GM18861 (cell line): ENCODE measurements at regions not wholly inside any gene's neighbourhood (a gene's known extent, or its start where the extent isn't known, plus 50 kb on each side); places are given as distances from the start of the nearest gene placed in this dataset.

Experiments
- ATAC-seq: cut with Tn5 transposase; IDR thresholded peaks from one replicate; pipeline ENCODE4 v1.9.1; 2021; ENCODE audit not compliant: unreplicated experiment

GRCh38 chr9:126235336-126236243 lies 91.0 kb upstream of the MVB12B start:
- ATAC-seq: no peak

DNA sequence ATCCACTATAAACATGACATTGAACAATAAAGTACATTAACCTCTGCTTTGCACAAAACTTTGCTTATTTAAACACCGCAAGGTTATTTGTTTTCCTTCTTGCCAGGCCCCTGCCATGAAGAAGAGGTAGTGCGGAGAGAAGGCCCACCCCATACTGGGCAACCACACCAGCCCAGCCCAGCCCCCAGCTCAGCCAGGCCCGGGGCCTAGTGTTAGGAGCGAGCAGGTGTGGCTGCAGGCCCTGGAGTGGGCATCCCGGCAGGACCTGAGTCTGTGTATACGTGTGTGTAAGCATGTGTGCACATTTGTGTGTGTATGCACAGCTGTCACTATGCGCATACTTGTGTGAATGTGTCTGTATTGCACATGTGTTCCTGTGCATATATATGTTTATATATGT lies 90.4 kb upstream of the MVB12B start:
- no peak for ATAC-seq

GRCh38 chr9:126238415-126238814 lies 88.2 kb upstream of the MVB12B start:
- no peak for ATAC-seq

- ATAC-seq: no peak
Observed at GRCh38 chr9:126239515-126239914, 87.1 kb upstream of the MVB12B start.

DNA sequence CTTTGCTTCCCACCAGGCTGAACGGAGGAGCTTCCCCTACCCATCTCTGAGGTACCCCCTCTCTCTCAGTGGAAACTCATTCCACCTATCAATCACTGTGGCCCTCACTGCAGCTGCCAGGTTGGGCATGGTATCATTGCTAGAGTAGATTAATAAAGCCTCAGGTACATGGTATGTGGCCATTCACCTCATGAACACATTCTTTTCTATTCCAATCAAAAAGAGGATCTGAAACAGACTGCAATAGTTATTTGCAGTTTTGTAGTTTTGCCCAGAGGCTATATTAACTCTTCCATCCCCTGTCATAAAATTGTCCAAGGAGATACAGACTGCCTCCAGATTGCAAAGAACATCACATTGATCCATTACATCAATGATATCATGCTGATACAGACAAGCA lies 85.8 kb upstream of the MVB12B start:
- no peak for ATAC-seq

GRCh38 chr9:126248680-126249079 lies 77.9 kb upstream of the MVB12B start:
- no peak for ATAC-seq

DNA sequence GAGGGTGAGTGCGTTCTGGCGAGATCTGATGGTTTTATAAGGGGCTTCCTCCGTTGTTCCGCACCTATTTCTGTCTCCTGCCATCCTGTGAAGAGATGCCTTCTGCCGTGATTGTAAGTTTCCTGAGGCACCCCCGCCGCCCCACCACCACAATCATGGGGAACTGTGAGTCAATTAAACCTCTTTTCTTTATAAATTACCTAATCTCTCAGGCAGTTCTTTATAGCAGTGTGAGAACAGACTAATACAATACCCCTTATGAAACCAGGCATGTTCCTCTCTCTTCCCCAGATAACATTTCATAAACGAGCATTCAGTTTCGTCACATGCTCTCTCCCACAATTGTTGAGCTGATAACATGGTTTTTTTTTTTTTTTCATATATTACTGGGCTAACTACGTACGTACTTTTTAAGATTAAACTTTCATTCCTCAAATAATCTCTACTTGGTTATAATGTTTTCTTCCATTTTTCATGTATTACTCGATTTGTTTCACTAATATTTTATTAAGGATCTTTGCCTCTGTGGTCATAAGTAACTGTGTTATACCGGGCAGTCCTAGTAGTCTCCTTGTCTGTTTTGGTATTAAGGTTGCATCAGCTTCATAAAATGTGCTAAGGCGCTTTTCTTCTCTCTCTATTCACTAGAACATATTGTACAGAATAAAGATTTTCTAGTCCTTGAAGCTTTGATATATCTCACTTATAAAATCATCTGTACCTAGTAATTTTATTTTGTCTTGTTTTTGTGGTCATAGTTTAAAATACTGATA lies 64.9 kb upstream of the MVB12B start:
- no peak for ATAC-seq

GRCh38 chr9:126262738-126263137 lies 63.9 kb upstream of the MVB12B start:
- ATAC-seq: no peak

DNA sequence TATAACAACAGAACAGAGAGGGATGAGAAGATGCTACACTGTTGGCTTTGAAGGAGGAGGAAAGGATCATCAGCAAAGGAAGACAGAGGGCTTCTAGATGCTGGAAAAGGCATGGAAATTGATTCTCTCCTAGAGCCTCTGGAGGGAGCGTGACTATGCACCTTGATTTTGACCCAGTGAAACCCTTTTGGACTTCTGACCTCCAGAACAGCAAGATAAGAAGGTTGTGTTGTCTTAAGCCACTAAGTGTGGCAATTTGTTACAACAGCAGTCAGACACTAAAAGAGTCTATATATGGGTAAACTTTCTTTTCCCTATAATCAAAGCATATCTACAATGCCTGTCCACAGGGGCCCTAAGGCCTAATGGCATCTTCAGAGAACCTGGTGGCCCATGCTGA lies 56.1 kb upstream of the MVB12B start:
- ATAC-seq: no peak

DNA sequence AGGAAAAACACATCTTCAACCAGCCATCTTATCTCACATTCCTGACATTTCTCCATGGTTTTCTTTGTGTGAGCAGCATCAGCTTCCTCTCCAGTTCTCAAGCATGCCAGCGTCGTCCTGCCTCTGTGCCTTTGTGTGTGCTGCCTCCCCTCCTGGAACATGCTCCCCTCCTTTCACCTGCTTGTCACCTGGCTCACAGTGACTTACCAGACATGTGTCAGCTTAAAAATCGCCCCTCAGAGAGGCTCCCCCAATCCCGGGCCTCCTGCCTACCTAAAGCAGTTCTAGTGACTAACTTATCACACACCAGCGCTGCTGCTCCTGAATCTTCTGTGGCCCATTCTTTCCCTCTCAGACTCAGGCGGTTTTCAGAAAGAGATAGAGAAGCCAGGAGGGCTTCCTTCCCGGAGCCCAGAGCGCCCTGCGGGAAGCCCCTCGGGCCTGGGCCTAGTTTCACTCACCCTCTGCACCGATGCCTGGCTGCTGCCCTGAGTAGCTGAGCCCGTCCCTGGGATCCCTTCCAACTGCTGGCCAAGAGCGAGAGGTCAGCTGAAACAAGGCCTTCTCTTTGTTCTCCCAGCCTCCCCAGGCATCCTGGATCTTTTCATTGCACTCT lies 51.1 kb upstream of the MVB12B start:
- no peak for ATAC-seq

GRCh38 chr9:126276056-126276728 lies 50.4 kb upstream of the MVB12B start:
- no peak for ATAC-seq
